ENCODE measurements at regions not wholly inside any gene's neighbourhood (a gene's known extent, or its start where the extent isn't known, plus 50 kb on each side); places are given as distances from the start of the nearest gene placed in this dataset.
A peak's percentile ranks its signal among the peaks of the same experiment; 100 is the strongest.
"Not testable (repeated sequence)": the region's sequence is repeated elsewhere in the genome, so short reads cannot be mapped to it uniquely, and the experiment has no call there.

GRCh38 chr4:125518281-125518680 lies 203.5 kb downstream of the FAT4 start:
- DNase-seq: no peak

- no peak for DNase-seq
Measured at GRCh38 chr4:125519371-125520146, 204.8 kb downstream of the FAT4 start.

- no peak for DNase-seq
Measured at GRCh38 chr4:125520258-125520990, 205.7 kb downstream of the FAT4 start.

- no peak for DNase-seq
Measured at GRCh38 chr4:125522588-125522987, 207.8 kb downstream of the FAT4 start.

- no peak for DNase-seq
Measured at GRCh38 chr4:125522992-125523391, 208.2 kb downstream of the FAT4 start.

- DNase-seq: no peak
Measured at GRCh38 chr4:125526420-125526819, 211.7 kb downstream of the FAT4 start.

GRCh38 chr4:125527681-125528080 lies 212.9 kb downstream of the FAT4 start:
- DNase-seq: peak; percentile 82 to 84

GRCh38 chr4:125529071-125529470 lies 214.3 kb downstream of the FAT4 start:
- DNase-seq: no peak

- no peak for DNase-seq
Measured at GRCh38 chr4:125538670-125539069, 223.9 kb downstream of the FAT4 start.

GRCh38 chr4:125539691-125540090 lies 224.9 kb downstream of the FAT4 start:
- no peak for DNase-seq

- no peak for DNase-seq
Measured at GRCh38 chr4:125541836-125542385, 227.2 kb downstream of the FAT4 start.

GRCh38 chr4:125546272-125546671 lies 231.5 kb downstream of the FAT4 start:
- no peak for DNase-seq

- DNase-seq: no peak
Measured at GRCh38 chr4:125547836-125548235, 233.1 kb downstream of the FAT4 start.

GRCh38 chr4:125550769-125551168 lies 236.0 kb downstream of the FAT4 start:
- DNase-seq: no peak

GRCh38 chr4:125551466-125551865 lies 236.7 kb downstream of the FAT4 start:
- no peak for DNase-seq

GRCh38 chr4:125551967-125552366 lies 237.2 kb downstream of the FAT4 start:
- no peak for DNase-seq

GRCh38 chr4:125572601-125573000 lies 257.8 kb downstream of the FAT4 start:
- no peak for DNase-seq

- no peak for DNase-seq
Measured at GRCh38 chr4:125573368-125573767, 258.6 kb downstream of the FAT4 start.

- no peak for DNase-seq
Measured at GRCh38 chr4:125573786-125574185, 259.0 kb downstream of the FAT4 start.

GRCh38 chr4:125582302-125582701 lies 267.5 kb downstream of the FAT4 start:
- DNase-seq: no peak

GRCh38 chr4:125590158-125590557 lies 275.4 kb downstream of the FAT4 start:
- no peak for DNase-seq

GRCh38 chr4:125591290-125591689 lies 276.5 kb downstream of the FAT4 start:
- DNase-seq: no peak

GRCh38 chr4:125594056-125594602 lies 279.4 kb downstream of the FAT4 start:
- no peak for DNase-seq

- not testable (repeated sequence) for DNase-seq
Measured at GRCh38 chr4:125605926-125606325, 291.2 kb downstream of the FAT4 start.

Data from NCI-H1930 (cell line).